Stomach (tissue), 8 donors: ENCODE measurements at regions not wholly inside any gene's neighbourhood (a gene's known extent, or its start where the extent isn't known, plus 50 kb on each side); places are given as distances from the start of the nearest gene placed in this dataset.

ENCODE experiments used
- DNase-seq, 2 donors: peaks; one replicate each; pipeline versions ENCODE4 v3.0.0 to v3.0.0-alpha.2; 2013 to 2019
- H3K27ac ChIP-seq, 5 donors: fragments of 200-600 bp in 4 of 5; sonication (generic) in 4 of 5; one replicate each; pipeline ENCODE4 v1.5.1; 2013 to 2019; ENCODE audit warnings: mild to moderate bottlenecking in 1 of 5, moderate library complexity in 1 of 5
- H3K27me3 ChIP-seq, 3 donors: fragments of 200-600 bp; sonication (generic); one replicate each; pipeline ENCODE4 v1.5.1; 2017 to 2019; ENCODE audit warnings: mixed run types in 1 of 3
- H3K36me3 ChIP-seq, 4 donors: fragments of 200-600 bp; sonication (generic); 1 replicate in 3 of 4; 2 replicates in 1 of 4; pipeline ENCODE4 v1.5.1; 2016 to 2019
- H3K4me1 ChIP-seq, 4 donors: fragments of 200-600 bp; sonication (generic); one replicate each; pipeline ENCODE4 v1.5.1; 2016 to 2019
- H3K4me3 ChIP-seq, 4 donors: fragments of 200-600 bp; sonication (generic) in 3 of 4; one replicate each; pipeline ENCODE4 v1.5.1; 2016 to 2019; ENCODE audit warnings: mild to moderate bottlenecking in 1 of 4
- H3K9me3 ChIP-seq, 4 donors: fragments of 200-600 bp; sonication (generic); one replicate each; pipeline ENCODE4 v1.5.1; 2016 to 2019
- CTCF ChIP-seq, 7 experiments: fragments of 450-650 bp in 4 of 7; fragments of 200-600 bp in 3 of 7; sonication (generic) in 3 of 7; IDR thresholded peaks; one replicate each; pipeline ENCODE4 v1.5.1; 2016 to 2019; ENCODE audit warnings: antibody characterized with exemption in 7 of 7, control low read depth in 2 of 7, mild to moderate bottlenecking in 1 of 7
- EP300 ChIP-seq: sonication (generic); formaldehyde crosslinking; IDR thresholded peaks from one replicate; pipeline ENCODE4 v1.6.1; 2017; ENCODE audit warnings: antibody characterized with exemption
- POLR2A ChIP-seq, 4 donors: fragments of 450-650 bp; IDR thresholded peaks; one replicate each; pipeline ENCODE4 v1.6.1; 2016; ENCODE audit warnings: antibody characterized with exemption in 4 of 4, control low read depth in 2 of 4, mild to moderate bottlenecking in 1 of 4, moderate library complexity in 1 of 4
- POLR2AphosphoS5 ChIP-seq, 3 donors: sonication (generic); formaldehyde crosslinking; IDR thresholded peaks; one replicate each; pipeline ENCODE4 v1.6.1; 2016; ENCODE audit warnings: antibody characterized with exemption in 3 of 3
- WGBS, 5 donors: extraction: QIAGEN DNeasy Blood & Tissue Kit in 3 of 5; methylation state at CpG; one replicate each; pipeline versions ENCODE4 v1.1.5 to v1.1.7; 2013 to 2018; 5-methylcytosine and 5-hydroxymethylcytosine counted together
- intact Hi-C: fragments of 100-400 bp; cut with DNase I; formaldehyde crosslinking; loops from one replicate; pipeline ENCODE4 v1.15.1; 2023; ENCODE audit warnings: low total_unique reads
- donor health status: healthy with polysubstance abuse.
- donor health status: Bipolar disorder and iron deficiency.
- donor health status: healthy.

GRCh38 chr3:107438671-107439070 is 61.4 kb downstream of the CCDC54 start:
- Histone ChIP-seq H3K27ac (no peak overlapping the region), H3K4me3 (no peak overlapping the region), H3K4me1 (no peaks in the 10 kb centered on the region), H3K9me3 (no peaks in the 10 kb centered on the region), H3K36me3 (no peaks in the 10 kb centered on the region), H3K27me3 (no peaks in the 10 kb centered on the region)
- DNase-seq, result peak in 1 of 2 donors; percentile 58
- intact Hi-C loops, result no loop called here
- no peak for TF ChIP-seq POLR2AphosphoS5 (IDR thresholded peaks at IDR 0.05)
- TF ChIP-seq CTCF (IDR thresholded peaks at IDR 0.05), result no peak
- no peak for TF ChIP-seq POLR2A (IDR thresholded peaks at IDR 0.05)
- TF ChIP-seq EP300, result no peak
- WGBS, 5 donors, result 41 to 62% (median 60%) methylated on average over 3 of the region's 3 CpGs

- H3K4me3 ChIP-seq, result no peak overlapping the region
- H3K27me3 ChIP-seq, result no peaks in the 10 kb centered on the region
- DNase-seq, result no peak
- H3K36me3 ChIP-seq, result no peaks in the 10 kb centered on the region
- no peak overlapping the region for H3K27ac ChIP-seq
- intact Hi-C loops, result no loop called here
- H3K9me3 ChIP-seq, result no peaks in the 10 kb centered on the region
- 67 to 75% (median 73%) methylated on average over 6 of the region's 6 CpGs for WGBS, 5 donors
- TF ChIP-seq POLR2A (IDR thresholded peaks at IDR 0.05) (no peak), POLR2AphosphoS5 (IDR thresholded peaks at IDR 0.05) (no peak), CTCF (IDR thresholded peaks at IDR 0.05) (no peak), EP300 (no peak)
- H3K4me1 ChIP-seq, result no peaks in the 10 kb centered on the region
Observed at GRCh38 chr3:107441617-107442016, 64.4 kb downstream of the CCDC54 start.

- TF ChIP-seq POLR2AphosphoS5 (IDR thresholded peaks at IDR 0.05), result no peak
- no peak for TF ChIP-seq CTCF (IDR thresholded peaks at IDR 0.05)
- TF ChIP-seq EP300, result no peak
- no peak for TF ChIP-seq POLR2A (IDR thresholded peaks at IDR 0.05)
- no peaks in the 10 kb centered on the region for H3K27me3 ChIP-seq
- no peak overlapping the region for H3K4me3 ChIP-seq
- no peaks in the 10 kb centered on the region for H3K9me3 ChIP-seq
- no peaks in the 10 kb centered on the region for H3K4me1 ChIP-seq
- intact Hi-C loops, result no loop called here
- no peak for DNase-seq
- 58 to 71% (median 59%) methylated on average over 2 of the region's 2 CpGs for WGBS, 5 donors
- no peak overlapping the region for H3K27ac ChIP-seq
- H3K36me3 ChIP-seq, result no peaks in the 10 kb centered on the region
Observed at GRCh38 chr3:107443461-107443860, 66.2 kb downstream of the CCDC54 start.

GRCh38 chr3:107446706-107447105 is 69.5 kb downstream of the CCDC54 start:
- no peaks in the 10 kb centered on the region for H3K9me3 ChIP-seq
- intact Hi-C loops, result no loop called here
- H3K4me3 ChIP-seq, result no peak overlapping the region
- H3K27ac ChIP-seq, result no peak overlapping the region
- H3K27me3 ChIP-seq, result no peaks in the 10 kb centered on the region
- DNase-seq, result no peak
- no peaks in the 10 kb centered on the region for H3K36me3 ChIP-seq
- no peaks in the 10 kb centered on the region for H3K4me1 ChIP-seq
- no peak for TF ChIP-seq POLR2AphosphoS5 (IDR thresholded peaks at IDR 0.05)
- TF ChIP-seq EP300, result no peak
- TF ChIP-seq CTCF (IDR thresholded peaks at IDR 0.05), result no peak
- TF ChIP-seq POLR2A (IDR thresholded peaks at IDR 0.05), result no peak
- WGBS, 5 donors, result 56 to 84% (median 75%) methylated on average over 1 of the region's 1 CpG
